ENCODE measurements at regions not wholly inside any gene's neighbourhood (a gene's known extent, or its start where the extent isn't known, plus 50 kb on each side); places are given as distances from the start of the nearest gene placed in this dataset.

- TF ChIP-seq TSHZ2 (CRISPR knock-in tag; IDR thresholded peaks at IDR 0.05), result no peak
- TF ChIP-seq OSR1 (CRISPR knock-in tag; IDR thresholded peaks at IDR 0.05), result no peak
- TF ChIP-seq CSRNP3 (CRISPR knock-in tag; IDR thresholded peaks at IDR 0.05), result no peak
- no peak for TF ChIP-seq ZFP3 (CRISPR knock-in tag; IDR thresholded peaks at IDR 0.05)
Observed at GRCh38 chr6:156123731-156124130, 653.4 kb upstream of the ARID1B start (continued).

GRCh38 chr6:156121973-156122372 lies 655.2 kb upstream of the ARID1B start:
- TF ChIP-seq PATZ1 (CRISPR knock-in tag; IDR thresholded peaks at IDR 0.05; ENCODE audit: borderline replicate concordance) (no peak), CSDC2 (CRISPR knock-in tag; IDR thresholded peaks at IDR 0.05) (no peak), TSHZ2 (CRISPR knock-in tag; IDR thresholded peaks at IDR 0.05) (no peak), TCF4 (CRISPR knock-in tag; IDR thresholded peaks at IDR 0.05; ENCODE audit: borderline replicate concordance) (no peak), POU6F1 (CRISPR knock-in tag; IDR thresholded peaks at IDR 0.05; ENCODE audit: borderline replicate concordance, low read depth) (no peak), SNAI2 (CRISPR knock-in tag; IDR thresholded peaks at IDR 0.05) (no peak)
- no peak for ATAC-seq

- no peak for ATAC-seq
- TF ChIP-seq ZFP30 (CRISPR knock-in tag; IDR thresholded peaks at IDR 0.05) (no peak), PPARA (CRISPR knock-in tag; IDR thresholded peaks at IDR 0.05; ENCODE audit: borderline replicate concordance) (no peak), POU6F1 (CRISPR knock-in tag; IDR thresholded peaks at IDR 0.05; ENCODE audit: borderline replicate concordance, low read depth) (no peak), BACH2 (CRISPR knock-in tag; IDR thresholded peaks at IDR 0.05; ENCODE audit: borderline replicate concordance) (no peak), CSRNP3 (CRISPR knock-in tag; IDR thresholded peaks at IDR 0.05) (no peak), ISL1 (CRISPR knock-in tag; IDR thresholded peaks at IDR 0.05) (no peak), CSDC2 (CRISPR knock-in tag; IDR thresholded peaks at IDR 0.05) (no peak), TSHZ2 (CRISPR knock-in tag; IDR thresholded peaks at IDR 0.05) (no peak), TCF4 (CRISPR knock-in tag; IDR thresholded peaks at IDR 0.05; ENCODE audit: borderline replicate concordance) (no peak), ARNTL (CRISPR knock-in tag; IDR thresholded peaks at IDR 0.05; ENCODE audit: borderline replicate concordance, low read depth) (no peak), ZC3H10 (CRISPR knock-in tag; IDR thresholded peaks at IDR 0.05) (no peak), ZFP3 (CRISPR knock-in tag; IDR thresholded peaks at IDR 0.05) (no peak), GLIS3 (CRISPR knock-in tag; IDR thresholded peaks at IDR 0.05) (no peak), CREB5 (CRISPR knock-in tag; IDR thresholded peaks at IDR 0.05; ENCODE audit: low read depth) (no peak), ZNF70 (CRISPR knock-in tag; IDR thresholded peaks at IDR 0.05) (no peak)
Observed at GRCh38 chr6:156114541-156114940, 658.9 kb upstream of the NOX3 start.
